SU-DHL-6 (cell line): ENCODE measurements at regions not wholly inside any gene's neighbourhood (a gene's known extent, or its start where the extent isn't known, plus 50 kb on each side); places are given as distances from the start of the nearest gene placed in this dataset.

Experiments
- CTCF ChIP-seq: fragments of 200-600 bp; sonication (generic); IDR thresholded peaks from one replicate; pipeline ENCODE4 v1.5.1; 2017; ENCODE audit warnings: antibody characterized with exemption, mild to moderate bottlenecking, low read length, moderate library complexity; ENCODE audit not compliant: insufficient read depth, poor library complexity, severe bottlenecking
- EZH2phosphoT487 ChIP-seq: fragments of 200-600 bp; sonication (generic), shearing (Covaris generic); conservative IDR thresholded peaks from 2 replicates; pipeline ENCODE4 v1.6.1; 2018; ENCODE audit warnings: mild to moderate bottlenecking, antibody characterized with exemption, low read length, moderate library complexity, mixed read lengths

- TF ChIP-seq CTCF (no peak), EZH2phosphoT487 (no peak)
Observed at GRCh38 chr1:213719462-213719861, 268.3 kb upstream of the PROX1 start.
